ENCODE measurements at regions not wholly inside any gene's neighbourhood (a gene's known extent, or its start where the extent isn't known, plus 50 kb on each side); places are given as distances from the start of the nearest gene placed in this dataset.

GRCh38 chr3:140752499-140752898 lies 74.6 kb downstream of the TRIM42 start:
- TF ChIP-seq CTCF (IDR thresholded peaks at IDR 0.05; ENCODE audit: control extremely low read depth, extremely low read depth, low read depth, missing control alignments), result no peak
- ChIA-PET CTCF (interaction anchor here (1.2 kb wide), 1 partner anchor 12 kb away, joined by 3 read pairs; no protein-coding TSS in a partner anchor), POLR2A (no interaction called here)
- no peak for DNase-seq (ENCODE audit: extremely low spot score)

GRCh38 chr3:140753865-140754754 lies 76.2 kb downstream of the TRIM42 start:
- CTCF ChIA-PET, result interaction anchor here (0.9 to 1.9 kb wide), 3 partner anchors 12 to 23 kb away, joined by 3 to 6 read pairs (median 5); no protein-coding TSS in a partner anchor
- POLR2A ChIA-PET, result no interaction called here
- no peak for TF ChIP-seq CTCF (IDR thresholded peaks at IDR 0.05; ENCODE audit: control extremely low read depth, extremely low read depth, low read depth, missing control alignments)
- DNase-seq (ENCODE audit: extremely low spot score), result peak; percentile 19

GRCh38 chr3:140754936-140755335 lies 77.1 kb downstream of the TRIM42 start:
- CTCF ChIA-PET, result interaction anchor here (0.9 to 1.9 kb wide), 2 partner anchors 18 to 24 kb away, joined by 3 to 5 read pairs; no protein-coding TSS in a partner anchor
- no peak for DNase-seq (ENCODE audit: extremely low spot score)
- POLR2A ChIA-PET, result no interaction called here
- no peak for TF ChIP-seq CTCF (IDR thresholded peaks at IDR 0.05; ENCODE audit: control extremely low read depth, extremely low read depth, low read depth, missing control alignments)

- CTCF ChIA-PET, result interaction anchor here (1.3 kb wide), 1 partner anchor 19 kb away, joined by 4 read pairs; no protein-coding TSS in a partner anchor
These were observed 78.6 kb downstream of the TRIM42 start for GRCh38 chr3:140756240-140757016.

GRCh38 chr3:140758791-140759444 lies 81.1 kb downstream of the TRIM42 start:
- CTCF ChIA-PET, result no interaction called here
- POLR2A ChIA-PET, result no interaction called here
- DNase-seq (ENCODE audit: extremely low spot score), result no peak
- TF ChIP-seq CTCF (IDR thresholded peaks at IDR 0.05; ENCODE audit: control extremely low read depth, extremely low read depth, low read depth, missing control alignments), result no peak

More at GRCh38 chr3:140756240-140757016, 78.6 kb downstream of the TRIM42 start:
- DNase-seq (ENCODE audit: extremely low spot score), result peak; percentile 43
- no peak for TF ChIP-seq CTCF (IDR thresholded peaks at IDR 0.05; ENCODE audit: control extremely low read depth, extremely low read depth, low read depth, missing control alignments)
- POLR2A ChIA-PET, result no interaction called here
